T-helper 2 cell treated with Interferon-gamma antibody and Interleukin-4, amounts not matched to agents 5 μg/mL and 100 μg/mL, for 36 hours (primary cell): ENCODE measurements at regions not wholly inside any gene's neighbourhood (a gene's known extent, or its start where the extent isn't known, plus 50 kb on each side); places are given as distances from the start of the nearest gene placed in this dataset.
"Not testable (repeated sequence)": the region's sequence is repeated elsewhere in the genome, so short reads cannot be mapped to it uniquely, and the experiment has no call there.

Experiments
- DNase-seq: peaks from one replicate; pipeline ENCODE4 v3.0.0; 2021; ENCODE audit warnings: low spot score
- H3K27ac Mint-ChIP-seq: one replicate; pipeline ENCODE4 v1.8.0; 2021; ENCODE audit warnings: mild to moderate bottlenecking, mixed read lengths
- H3K27me3 Mint-ChIP-seq: one replicate; pipeline ENCODE4 v1.8.0; 2021; ENCODE audit warnings: low read depth, mixed read lengths
- H3K36me3 Mint-ChIP-seq: one replicate; pipeline ENCODE4 v1.8.0; 2021; ENCODE audit warnings: low read depth, mixed read lengths
- H3K4me1 Mint-ChIP-seq: one replicate; pipeline ENCODE4 v1.8.0; 2021; ENCODE audit warnings: low read depth, mixed read lengths
- H3K4me3 Mint-ChIP-seq: one replicate; pipeline ENCODE4 v1.8.0; 2022; ENCODE audit warnings: mild to moderate bottlenecking, moderate library complexity, mixed read lengths
- H3K9me3 Mint-ChIP-seq: one replicate; pipeline ENCODE4 v1.8.0; 2021; ENCODE audit warnings: mixed read lengths

DNA sequence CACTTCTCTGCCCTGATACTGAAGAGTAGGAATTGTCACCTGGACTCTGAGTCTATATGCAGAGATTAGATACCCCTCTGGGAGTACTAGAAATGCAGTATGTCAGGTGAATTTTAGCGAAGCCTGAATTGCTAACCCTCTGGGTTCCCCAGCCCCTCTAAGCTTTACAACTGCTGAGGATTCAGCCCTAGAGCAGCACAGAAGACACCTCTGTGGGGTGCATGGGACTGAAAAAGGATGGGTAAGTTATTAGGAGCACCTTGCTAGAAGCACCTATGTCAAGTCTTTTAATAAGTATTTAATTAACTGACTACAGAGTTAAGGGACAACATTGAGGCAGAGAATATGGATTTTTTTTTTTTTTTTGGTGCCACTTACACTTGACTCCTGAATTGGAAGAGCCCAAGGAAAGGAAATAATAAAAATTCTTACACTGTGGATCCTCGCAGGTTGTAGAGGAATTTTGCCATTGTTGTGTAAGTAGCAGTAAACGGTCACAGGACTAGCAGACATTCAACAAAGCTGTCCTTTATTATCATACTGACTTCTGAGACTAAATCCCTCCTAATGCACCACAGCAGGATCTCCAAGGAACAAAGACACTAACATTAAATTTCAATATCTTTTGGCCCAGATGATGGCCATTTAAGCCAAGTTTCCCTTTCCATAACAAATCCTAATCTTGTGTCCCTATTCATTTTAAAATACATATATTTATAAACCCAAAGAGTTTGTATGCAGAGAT is 253.2 kb downstream of the ANKRD50 start:
- H3K4me3 Mint-ChIP-seq: no peak overlapping the region
- no peak overlapping the region for H3K27ac Mint-ChIP-seq
- H3K27me3 Mint-ChIP-seq: no peaks in the 10 kb centered on the region

DNA sequence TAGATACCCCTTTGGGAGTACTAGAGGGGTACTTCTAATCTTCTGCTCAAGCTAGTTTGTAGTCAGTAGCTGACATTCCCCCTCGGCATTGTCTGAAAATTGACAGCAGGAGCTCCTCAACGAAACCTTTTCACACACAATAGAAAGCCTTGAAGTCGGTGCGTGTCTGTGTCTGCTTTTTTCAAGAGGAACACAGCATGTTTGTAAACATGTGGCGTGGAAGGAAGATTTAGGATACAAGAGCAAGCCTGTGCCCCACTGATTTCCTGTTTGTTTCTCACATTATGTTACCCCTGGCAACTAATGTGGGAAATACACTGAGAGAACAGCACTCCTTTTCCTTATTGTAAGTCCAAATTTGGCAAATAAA is 252.6 kb downstream of the ANKRD50 start:
- no peaks in the 10 kb centered on the region for H3K36me3 Mint-ChIP-seq

More for the DNA sequence above, 253.2 kb downstream of the ANKRD50 start:
- no peak for DNase-seq
- Mint-ChIP-seq H3K4me1 (no peaks in the 10 kb centered on the region), H3K36me3 (no peaks in the 10 kb centered on the region), H3K9me3 (peaks cover 9% of the 10 kb centered on the region)

DNA sequence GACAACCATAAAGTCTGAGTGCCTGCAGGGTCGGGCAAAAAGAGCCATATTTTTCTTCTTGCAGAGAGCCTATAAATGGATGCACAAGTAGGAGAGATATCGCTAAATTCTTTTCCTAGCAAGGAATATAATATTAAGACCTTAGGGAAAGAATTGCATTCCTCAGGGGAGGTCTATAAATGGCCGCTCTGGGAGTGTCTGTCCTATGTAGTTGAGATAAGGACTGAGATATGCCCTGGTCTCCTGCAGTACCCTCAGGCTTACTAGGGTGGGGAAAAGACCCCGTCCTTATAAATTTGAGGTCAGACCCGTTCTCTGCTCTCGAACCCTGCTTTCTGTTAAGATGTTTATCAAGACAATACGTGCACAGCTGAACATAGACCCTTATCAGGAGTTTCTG is 250.9 kb downstream of the ANKRD50 start:
- H3K9me3 Mint-ChIP-seq, H3K4me1 Mint-ChIP-seq, H3K27ac Mint-ChIP-seq: not testable (repeated sequence)

More for the DNA sequence above, 252.6 kb downstream of the ANKRD50 start:
- Mint-ChIP-seq H3K4me1 (no peaks in the 10 kb centered on the region), H3K4me3 (no peak overlapping the region), H3K27ac (no peak overlapping the region), H3K27me3 (no peaks in the 10 kb centered on the region), H3K9me3 (peaks cover 9% of the 10 kb centered on the region)
- DNase-seq: no peak

DNA sequence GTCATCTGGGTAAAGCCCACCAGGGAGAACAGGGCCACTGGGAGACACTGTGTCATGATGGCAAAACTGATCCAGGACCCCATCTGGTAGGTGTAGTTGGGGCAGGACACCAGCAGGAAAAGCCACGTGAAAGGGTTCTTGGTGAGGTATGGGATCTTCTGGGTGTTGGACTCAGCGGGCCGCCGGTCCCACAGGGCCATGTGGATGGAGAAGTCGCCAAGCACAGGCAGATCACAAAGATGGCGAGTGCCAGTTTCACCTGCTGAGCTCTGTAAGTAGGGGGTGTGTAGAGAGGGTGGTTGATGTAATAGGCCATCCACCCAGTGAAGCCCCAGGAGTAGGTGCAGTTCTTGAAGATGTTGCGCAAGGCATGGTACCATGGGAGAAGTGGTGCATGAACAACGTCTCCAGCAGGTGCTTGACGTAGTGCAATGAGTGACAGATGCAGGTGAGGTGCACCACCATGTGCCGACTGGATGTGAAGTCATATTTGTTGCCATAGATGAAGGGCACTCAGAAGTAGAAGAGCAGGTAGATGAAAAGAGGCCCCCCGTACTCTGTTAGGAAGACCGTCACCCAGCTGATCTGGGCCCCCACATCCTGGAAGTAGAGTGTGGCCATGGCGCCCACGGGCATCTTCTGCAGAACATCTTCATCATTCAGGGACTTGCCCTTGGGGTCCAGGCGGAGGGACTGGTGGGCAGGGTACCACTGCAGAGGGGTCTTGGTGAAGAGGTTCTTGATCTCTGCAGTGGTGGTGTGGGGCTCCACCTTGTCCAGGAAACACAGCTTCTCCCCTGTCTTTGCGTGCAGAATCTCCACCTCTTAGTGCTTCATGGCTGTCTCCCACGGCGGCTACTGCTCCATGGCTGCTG is 249.3 kb downstream of the ANKRD50 start:
- no peak overlapping the region for H3K4me3 Mint-ChIP-seq
- no peaks in the 10 kb centered on the region for H3K4me1 Mint-ChIP-seq
- no peaks in the 10 kb centered on the region for H3K27me3 Mint-ChIP-seq
- no peak overlapping the region for H3K27ac Mint-ChIP-seq
- no peak for DNase-seq
- no peaks in the 10 kb centered on the region for H3K36me3 Mint-ChIP-seq
- H3K9me3 Mint-ChIP-seq: peaks cover 9% of the 10 kb centered on the region

More for the DNA sequence above, 250.9 kb downstream of the ANKRD50 start:
- not testable (repeated sequence) for H3K27me3 Mint-ChIP-seq, H3K36me3 Mint-ChIP-seq, DNase-seq, H3K4me3 Mint-ChIP-seq

DNA sequence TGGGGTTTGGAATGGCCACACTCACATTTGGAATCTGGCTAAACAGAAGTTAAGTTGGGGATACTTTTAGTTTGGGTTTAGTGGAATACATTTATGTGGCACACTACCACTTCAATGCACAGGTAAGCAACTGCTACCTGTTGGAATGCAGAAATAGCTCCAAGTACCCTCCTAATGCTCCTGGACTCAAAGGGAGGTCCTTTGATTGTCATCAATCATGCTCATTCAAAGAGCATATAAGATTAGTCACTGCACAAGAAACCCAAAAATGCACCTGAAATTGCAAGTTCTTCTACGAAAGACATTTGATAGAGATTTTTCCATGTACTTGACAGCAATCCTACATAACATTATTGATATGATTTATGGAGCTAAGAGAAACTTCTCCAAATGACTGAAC is 247.7 kb downstream of the ANKRD50 start:
- Mint-ChIP-seq H3K27ac (no peak overlapping the region), H3K36me3 (no peaks in the 10 kb centered on the region), H3K27me3 (no peaks in the 10 kb centered on the region), H3K4me3 (no peak overlapping the region), H3K4me1 (no peaks in the 10 kb centered on the region), H3K9me3 (peaks cover 9% of the 10 kb centered on the region)
- no peak for DNase-seq

DNA sequence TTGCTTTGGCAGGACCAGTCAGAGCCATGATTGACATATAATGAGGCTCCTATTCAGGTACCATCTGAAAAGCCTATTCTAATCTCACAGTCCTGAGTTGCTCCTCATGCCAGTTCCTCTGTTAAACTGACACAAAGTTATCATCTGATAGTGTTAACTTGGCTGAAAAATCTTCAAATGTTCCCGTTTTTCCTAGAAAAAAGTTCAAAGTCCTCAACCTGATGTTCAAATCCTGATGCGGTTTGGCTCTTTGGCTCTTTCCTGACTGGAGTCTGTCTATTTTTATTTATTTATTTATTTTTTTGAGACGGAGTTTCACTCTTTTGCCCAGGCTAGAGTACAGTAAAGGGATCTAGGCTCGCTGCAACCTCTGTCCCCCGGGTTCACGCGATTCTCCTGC is 244.2 kb downstream of the ANKRD50 start:
- Mint-ChIP-seq H3K27ac (no peak overlapping the region), H3K9me3 (no peaks in the 10 kb centered on the region), H3K4me1 (no peaks in the 10 kb centered on the region), H3K4me3 (no peak overlapping the region), H3K36me3 (no peaks in the 10 kb centered on the region), H3K27me3 (no peaks in the 10 kb centered on the region)
- DNase-seq: no peak

DNA sequence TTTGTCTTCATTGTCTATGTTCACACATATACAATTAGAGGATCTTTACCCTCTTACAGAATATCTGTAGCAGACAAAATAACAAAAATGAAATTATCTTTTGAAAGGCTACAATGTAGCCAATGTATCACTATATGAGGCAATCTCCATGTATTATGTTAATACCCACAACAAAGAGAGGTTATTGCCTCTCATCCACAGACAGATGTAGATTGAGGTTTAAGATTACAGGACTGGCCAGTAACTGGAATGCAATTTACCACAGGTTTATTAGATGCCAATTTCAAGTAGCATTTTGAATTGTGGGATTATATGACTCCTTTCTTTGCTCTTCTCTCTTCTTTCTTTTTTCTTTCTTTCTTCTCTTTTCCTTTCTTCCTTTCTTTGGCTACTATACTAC is 242.6 kb downstream of the ANKRD50 start:
- H3K4me1 Mint-ChIP-seq: no peaks in the 10 kb centered on the region
- no peak overlapping the region for H3K27ac Mint-ChIP-seq
- no peaks in the 10 kb centered on the region for H3K27me3 Mint-ChIP-seq
- no peaks in the 10 kb centered on the region for H3K9me3 Mint-ChIP-seq
- no peak overlapping the region for H3K4me3 Mint-ChIP-seq
- DNase-seq: no peak
- H3K36me3 Mint-ChIP-seq: no peaks in the 10 kb centered on the region

DNA sequence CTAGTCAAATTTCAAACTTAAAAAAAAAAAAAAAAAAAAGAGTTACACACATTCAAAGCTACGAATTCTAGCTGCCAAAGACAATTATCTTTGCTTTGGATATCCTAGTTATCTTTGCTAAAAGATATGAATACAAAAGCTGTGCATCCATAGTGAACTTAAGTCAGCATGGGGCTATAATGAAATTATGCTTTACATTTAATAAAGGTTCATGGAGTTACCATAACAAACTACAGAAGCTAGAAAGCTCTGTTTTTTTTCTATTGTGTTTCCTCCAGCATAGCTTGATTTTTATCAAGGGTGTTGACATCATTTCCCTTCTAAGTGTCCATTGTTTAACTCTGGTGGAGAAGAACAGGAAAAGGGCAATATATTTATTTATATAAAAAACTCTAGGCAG is 234.1 kb downstream of the ANKRD50 start:
- Mint-ChIP-seq H3K4me3 (no peak overlapping the region), H3K4me1 (no peaks in the 10 kb centered on the region)

DNA sequence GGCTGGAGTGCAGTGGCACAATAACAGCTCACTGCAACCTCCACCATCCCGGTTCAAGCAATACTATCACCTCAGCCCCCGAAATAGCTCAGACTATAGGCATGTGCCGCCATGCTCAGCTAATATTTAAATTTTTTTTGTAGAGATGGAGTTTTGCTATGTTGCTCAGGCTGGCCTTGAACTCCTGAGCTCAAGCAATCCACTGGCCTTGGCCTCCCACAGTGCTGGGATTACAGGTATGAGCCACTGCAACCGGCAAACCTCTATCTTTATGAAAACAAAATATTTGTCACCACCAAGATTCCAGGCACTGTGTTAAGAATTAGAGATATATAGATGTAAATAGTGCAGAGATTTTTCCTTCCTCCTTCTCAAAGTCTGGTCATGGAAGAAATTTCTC is 232.5 kb downstream of the ANKRD50 start:
- H3K27me3 Mint-ChIP-seq: no peaks in the 10 kb centered on the region
- H3K9me3 Mint-ChIP-seq: no peaks in the 10 kb centered on the region
- DNase-seq: no peak
- H3K4me1 Mint-ChIP-seq: no peaks in the 10 kb centered on the region
- H3K36me3 Mint-ChIP-seq: no peaks in the 10 kb centered on the region
- no peak overlapping the region for H3K27ac Mint-ChIP-seq
- H3K4me3 Mint-ChIP-seq: no peak overlapping the region

More for the DNA sequence above, 234.1 kb downstream of the ANKRD50 start:
- Mint-ChIP-seq H3K9me3 (no peaks in the 10 kb centered on the region), H3K27ac (no peak overlapping the region), H3K27me3 (no peaks in the 10 kb centered on the region), H3K36me3 (no peaks in the 10 kb centered on the region)
- DNase-seq: no peak

DNA sequence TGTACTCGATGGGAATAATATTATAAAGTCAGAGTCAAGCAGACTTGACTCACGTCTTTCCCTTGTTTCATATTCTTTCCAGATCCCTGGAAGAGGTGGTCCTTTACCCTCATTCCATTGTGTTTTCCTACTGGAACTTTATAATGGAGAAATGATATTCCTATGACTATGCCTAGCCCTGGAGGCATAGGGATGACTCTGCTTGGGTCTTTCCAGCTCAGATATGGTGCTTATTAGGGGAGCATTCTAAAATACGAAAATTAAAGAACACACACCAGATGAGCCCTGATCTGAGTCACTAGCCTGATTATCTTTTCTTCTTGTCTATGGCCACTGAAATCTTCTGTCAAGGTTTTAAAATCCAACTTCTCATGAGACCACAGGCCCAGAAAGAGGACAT is 231.4 kb downstream of the ANKRD50 start:
- no peak for DNase-seq
- H3K36me3 Mint-ChIP-seq: no peaks in the 10 kb centered on the region
- no peaks in the 10 kb centered on the region for H3K9me3 Mint-ChIP-seq
- no peak overlapping the region for H3K27ac Mint-ChIP-seq
- H3K27me3 Mint-ChIP-seq: no peaks in the 10 kb centered on the region
- H3K4me3 Mint-ChIP-seq: no peak overlapping the region
- no peaks in the 10 kb centered on the region for H3K4me1 Mint-ChIP-seq

DNA sequence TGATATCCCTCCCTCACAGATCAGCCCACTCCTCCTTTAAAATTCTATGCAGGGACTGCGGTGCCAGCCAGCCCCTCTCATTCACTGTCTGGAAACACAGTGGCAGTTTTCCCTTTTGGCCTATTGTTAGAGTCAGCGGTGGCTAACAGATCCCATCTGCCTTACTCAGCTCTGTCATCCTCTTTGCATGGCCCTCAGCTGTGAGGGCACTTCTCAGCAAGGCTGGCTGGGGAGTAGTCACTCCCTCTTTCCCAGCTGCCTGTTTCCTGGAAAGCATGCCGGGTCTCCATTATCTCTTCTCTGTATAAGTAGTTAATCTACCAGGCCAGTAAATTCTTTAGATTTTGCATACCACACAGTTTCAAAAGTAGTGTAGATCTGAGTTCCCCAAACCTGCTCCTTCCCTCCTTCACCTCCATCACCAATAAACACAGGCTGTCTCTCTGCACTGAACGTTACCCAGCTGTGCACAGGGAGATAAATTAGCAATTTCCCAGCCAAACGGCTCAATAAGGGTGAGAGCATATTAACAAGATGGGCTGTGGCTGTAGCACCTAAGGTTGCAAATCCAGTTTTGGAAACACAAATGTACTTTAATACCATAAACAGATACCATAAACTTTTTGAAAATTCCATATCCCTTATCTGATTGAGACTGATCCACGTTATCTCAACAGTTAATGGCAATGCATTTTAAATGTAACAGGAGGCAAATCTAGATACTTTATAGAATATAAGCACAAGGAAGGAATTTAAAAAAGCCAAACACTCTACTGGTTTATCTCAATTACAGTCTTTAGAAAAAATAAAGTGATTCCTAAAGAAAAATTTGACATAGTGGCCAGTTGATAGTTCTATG is 229.3 kb downstream of the ANKRD50 start:
- no peaks in the 10 kb centered on the region for H3K27me3 Mint-ChIP-seq
- H3K4me3 Mint-ChIP-seq: no peak overlapping the region
- H3K27ac Mint-ChIP-seq: no peak overlapping the region
- H3K9me3 Mint-ChIP-seq: no peaks in the 10 kb centered on the region
- DNase-seq: no peak
- no peaks in the 10 kb centered on the region for H3K4me1 Mint-ChIP-seq
- H3K36me3 Mint-ChIP-seq: no peaks in the 10 kb centered on the region

DNA sequence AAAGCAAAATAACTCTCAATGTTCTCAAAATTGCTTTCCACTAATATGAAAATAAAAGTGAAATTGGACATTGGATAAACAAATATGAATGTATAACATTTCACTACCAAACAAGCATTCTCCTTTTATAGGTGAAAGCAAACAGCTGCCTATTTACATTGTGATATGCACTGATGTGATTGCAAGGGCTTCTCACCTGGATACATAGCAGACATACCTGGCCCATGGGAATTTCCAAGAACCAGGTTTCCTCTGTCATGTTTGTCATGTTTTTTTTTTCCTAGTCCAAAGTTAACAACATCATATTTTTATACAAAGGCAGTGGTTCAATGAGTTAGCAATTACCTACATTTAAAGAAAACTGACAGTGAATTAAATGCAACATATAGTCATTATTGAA is 228.5 kb downstream of the ANKRD50 start:
- no peaks in the 10 kb centered on the region for H3K27me3 Mint-ChIP-seq
- DNase-seq: no peak
- H3K4me1 Mint-ChIP-seq: no peaks in the 10 kb centered on the region
- no peak overlapping the region for H3K27ac Mint-ChIP-seq
- no peaks in the 10 kb centered on the region for H3K36me3 Mint-ChIP-seq
- H3K4me3 Mint-ChIP-seq: no peak overlapping the region
- no peaks in the 10 kb centered on the region for H3K9me3 Mint-ChIP-seq

DNA sequence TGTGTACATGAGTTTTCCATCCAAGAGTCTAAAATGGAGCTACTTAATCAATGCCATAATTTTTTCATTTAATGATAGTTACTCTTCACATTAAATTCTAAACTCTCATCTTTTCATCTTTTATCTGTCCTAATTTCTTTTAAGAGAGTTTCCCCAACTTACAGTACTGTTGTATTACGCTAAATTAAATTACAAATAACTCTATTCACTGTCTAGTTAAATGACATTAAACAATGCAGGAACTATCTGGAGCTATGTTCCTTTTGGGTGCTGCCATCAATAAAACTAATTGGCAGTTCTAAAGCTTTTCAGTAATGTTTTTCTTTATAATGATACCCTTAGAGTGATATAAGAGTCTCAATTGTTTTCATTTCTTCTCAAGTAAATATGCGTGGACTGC is 227.6 kb downstream of the ANKRD50 start:
- no peak for DNase-seq
- Mint-ChIP-seq H3K9me3 (no peaks in the 10 kb centered on the region), H3K4me1 (no peaks in the 10 kb centered on the region), H3K27ac (no peak overlapping the region), H3K36me3 (no peaks in the 10 kb centered on the region), H3K4me3 (no peak overlapping the region), H3K27me3 (no peaks in the 10 kb centered on the region)

DNA sequence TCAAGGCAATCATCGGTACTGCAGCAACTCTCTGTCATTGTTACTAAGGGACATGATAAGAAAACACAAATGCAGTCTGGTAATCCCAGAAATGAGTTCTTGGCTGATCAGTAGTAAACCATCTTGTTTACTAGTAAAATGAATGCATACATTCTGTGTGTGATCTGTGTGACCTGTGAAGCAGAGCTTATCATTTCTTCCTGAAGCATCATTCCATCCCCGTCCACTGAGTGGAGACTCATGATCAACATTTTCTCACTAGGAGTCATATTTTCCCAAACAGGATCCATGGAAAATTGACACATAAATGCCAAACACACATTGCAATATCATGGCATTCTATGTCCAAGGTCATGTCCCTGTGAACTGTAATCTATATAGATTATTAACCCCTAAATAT is 226.1 kb downstream of the ANKRD50 start:
- no peaks in the 10 kb centered on the region for H3K36me3 Mint-ChIP-seq
- H3K27me3 Mint-ChIP-seq: no peaks in the 10 kb centered on the region
- H3K27ac Mint-ChIP-seq: no peak overlapping the region
- no peak for DNase-seq
- H3K4me3 Mint-ChIP-seq: no peak overlapping the region
- no peaks in the 10 kb centered on the region for H3K9me3 Mint-ChIP-seq
- no peaks in the 10 kb centered on the region for H3K4me1 Mint-ChIP-seq
